ENCODE measurements at regions not wholly inside any gene's neighbourhood (a gene's known extent, or its start where the extent isn't known, plus 50 kb on each side); places are given as distances from the start of the nearest gene placed in this dataset.

GRCh38 chr16:87240211-87241136 is 76.7 kb downstream of the C16orf95 start (continued):
- TF ChIP-seq NFATC4 (CRISPR knock-in tag; IDR thresholded peaks at IDR 0.05) (no peak), IRF2 (CRISPR knock-in tag; IDR thresholded peaks at IDR 0.05; ENCODE audit: borderline replicate concordance, low read depth) (no peak), RORB (CRISPR knock-in tag; IDR thresholded peaks at IDR 0.05) (no peak), USF1 (CRISPR knock-in tag; IDR thresholded peaks at IDR 0.05) (no peak)

- CTCF ChIA-PET = interaction anchor here (1.4 to 1.9 kb wide), 2 partner anchors 38 kb away, joined by 5 to 6 read pairs; no protein-coding TSS in a partner anchor
Observed at GRCh38 chr16:87241137-87241771, 75.9 kb downstream of the C16orf95 start.

GRCh38 chr16:87243478-87243877 is 73.7 kb downstream of the C16orf95 start:
- DNase-seq (ENCODE audit: low spot score) = no peak
- TF ChIP-seq E2F1 (CRISPR knock-in tag; IDR thresholded peaks at IDR 0.05) (no peak), GRHL2 (CRISPR knock-in tag; IDR thresholded peaks at IDR 0.05; ENCODE audit: insufficient replicate concordance, severe bottlenecking) (no peak), HMGXB4 (CRISPR knock-in tag; IDR thresholded peaks at IDR 0.05) (no peak), ATF3 (CRISPR knock-in tag; conservative IDR thresholded peaks at IDR 0.05) (no peak), NFYB (CRISPR knock-in tag; conservative IDR thresholded peaks at IDR 0.05; ENCODE audit: low read depth) (no peak), ZNF671 (CRISPR knock-in tag; IDR thresholded peaks at IDR 0.05) (no peak), NR3C1 (CRISPR knock-in tag; conservative IDR thresholded peaks at IDR 0.05; ENCODE audit: low read depth) (no peak)
- no peaks in the 10 kb centered on the region for H3K27me3 Mint-ChIP-seq (ENCODE audit: low read depth)
- no peaks in the 10 kb centered on the region for H3K36me3 Mint-ChIP-seq
- H3K27ac Mint-ChIP-seq = peak overlapping the region; percentile 58; the same call in 1 of the 2 replicates
- no peak overlapping the region for H3K4me3 Mint-ChIP-seq
- ChIA-PET CTCF (interaction anchor here (0.5 to 3.8 kb wide), 7 partner anchors 9 to 181 kb away, joined by 3 to 21 read pairs (median 5); no protein-coding TSS in a partner anchor), POLR2A (no interaction called here)
- peak; percentile 22 for ATAC-seq
- peaks cover 30% of the 10 kb centered on the region for H3K4me1 Mint-ChIP-seq
- H3K9me3 Mint-ChIP-seq = no peaks in the 10 kb centered on the region

More at GRCh38 chr16:87241137-87241771, 75.9 kb downstream of the C16orf95 start:
- DNase-seq (ENCODE audit: low spot score) (no peak), ATAC-seq (no peak)
- H3K36me3 Mint-ChIP-seq = no peaks in the 10 kb centered on the region
- H3K27ac Mint-ChIP-seq = no peak overlapping the region
- H3K9me3 Mint-ChIP-seq = no peaks in the 10 kb centered on the region
- H3K4me3 Mint-ChIP-seq = no peak overlapping the region
- TF ChIP-seq GABPB1 (CRISPR knock-in tag; IDR thresholded peaks at IDR 0.05) (peak; percentile 22), KAT7 (CRISPR knock-in tag; IDR thresholded peaks at IDR 0.05; ENCODE audit: borderline replicate concordance) (no peak)
- H3K27me3 Mint-ChIP-seq (ENCODE audit: low read depth) = no peaks in the 10 kb centered on the region
- POLR2A ChIA-PET = no interaction called here
- peaks cover 30% of the 10 kb centered on the region for H3K4me1 Mint-ChIP-seq

GRCh38 chr16:87244636-87245197 is 72.5 kb downstream of the C16orf95 start:
- Mint-ChIP-seq H3K27me3 (ENCODE audit: low read depth) (no peaks in the 10 kb centered on the region), H3K27ac (no peak overlapping the region), H3K4me3 (no peak overlapping the region), H3K9me3 (no peaks in the 10 kb centered on the region), H3K4me1 (peaks cover 30% of the 10 kb centered on the region), H3K36me3 (no peaks in the 10 kb centered on the region)
- POLR2A ChIA-PET = no interaction called here
- ATAC-seq (no peak), DNase-seq (ENCODE audit: low spot score) (no peak)
- CTCF ChIA-PET = interaction anchor here (0.6 to 3.8 kb wide), 6 partner anchors 9 to 188 kb away, joined by 3 to 21 read pairs (median 4); no protein-coding TSS in a partner anchor
- TF ChIP-seq ZNF219 (CRISPR knock-in tag; IDR thresholded peaks at IDR 0.05; ENCODE audit: borderline replicate concordance) (no peak), ZSCAN18 (CRISPR knock-in tag; IDR thresholded peaks at IDR 0.05) (no peak), ATF1 (CRISPR knock-in tag; IDR thresholded peaks at IDR 0.05) (no peak), NR2C2 (CRISPR knock-in tag; IDR thresholded peaks at IDR 0.05) (no peak), PREB (CRISPR knock-in tag; IDR thresholded peaks at IDR 0.05; ENCODE audit: borderline replicate concordance) (no peak), OVOL2 (CRISPR knock-in tag; IDR thresholded peaks at IDR 0.05; ENCODE audit: borderline replicate concordance) (no peak), NFATC4 (CRISPR knock-in tag; IDR thresholded peaks at IDR 0.05) (no peak), ETV6 (CRISPR knock-in tag; IDR thresholded peaks at IDR 0.05) (no peak), GABPB1 (CRISPR knock-in tag; IDR thresholded peaks at IDR 0.05) (no peak)
